Liver (tissue), 8 donors: ENCODE measurements at regions not wholly inside any gene's neighbourhood (a gene's known extent, or its start where the extent isn't known, plus 50 kb on each side); places are given as distances from the start of the nearest gene placed in this dataset.
"Not testable (repeated sequence)": the region's sequence is repeated elsewhere in the genome, so short reads cannot be mapped to it uniquely, and the experiment has no call there.

Experiments
- DNase-seq: peaks from one replicate; pipeline ENCODE4 v3.0.0-alpha.2; 2017; ENCODE audit warnings: low spot score
- H3K27ac ChIP-seq, 2 donors: one replicate each; pipeline ENCODE4 v1.7.0; 2013; ENCODE audit warnings: inconsistent platforms in 2 of 2, low read length in 2 of 2, control low read depth in 1 of 2, low read depth in 1 of 2, mild to moderate bottlenecking in 1 of 2
- H3K27me3 ChIP-seq, 4 donors: one replicate each; pipeline versions ENCODE4 v1.6.1 to v1.7.0; 2013; ENCODE audit warnings: low read length in 3 of 4, inconsistent platforms in 1 of 4, mild to moderate bottlenecking in 1 of 4, moderate library complexity in 1 of 4; ENCODE audit not compliant: control insufficient read depth in 4 of 4, insufficient read depth in 4 of 4
- H3K36me3 ChIP-seq, 4 donors: one replicate each; pipeline versions ENCODE4 v1.6.1 to v1.7.0; 2013; ENCODE audit warnings: low read length in 3 of 4, mild to moderate bottlenecking in 3 of 4, low read depth in 1 of 4, moderate library complexity in 1 of 4; ENCODE audit not compliant: control insufficient read depth in 4 of 4, insufficient read depth in 3 of 4
- H3K4me1 ChIP-seq, 4 donors: one replicate each; pipeline versions ENCODE4 v1.6.1 to v1.7.0; 2013; ENCODE audit warnings: low read length in 3 of 4, mild to moderate bottlenecking in 3 of 4, moderate library complexity in 1 of 4; ENCODE audit not compliant: control insufficient read depth in 4 of 4, insufficient read depth in 4 of 4
- H3K4me3 ChIP-seq, 3 donors: one replicate each; pipeline versions ENCODE4 v1.6.1 to v1.7.0; 2013; ENCODE audit warnings: low read length in 3 of 3, control low read depth in 1 of 3, low read depth in 1 of 3, mild to moderate bottlenecking in 1 of 3
- H3K9ac ChIP-seq, 2 donors: one replicate each; pipeline ENCODE4 v1.7.0; 2013; ENCODE audit warnings: low read length in 2 of 2, mild to moderate bottlenecking in 2 of 2, moderate library complexity in 2 of 2, control low read depth in 1 of 2, low read depth in 1 of 2
- H3K9me3 ChIP-seq, 4 donors: one replicate each; pipeline versions ENCODE4 v1.6.1 to v1.7.0; 2013; ENCODE audit warnings: low read length in 3 of 4; ENCODE audit not compliant: control insufficient read depth in 4 of 4
- EGR1 ChIP-seq, 2 donors: IDR thresholded peaks; 2 replicates each; pipeline ENCODE4 v1.6.1; 2016 to 2018; ENCODE audit warnings: antibody characterized with exemption in 2 of 2, low read depth in 2 of 2
- FOXA2 ChIP-seq: IDR thresholded peaks from 2 replicates; pipeline ENCODE4 v1.6.1; 2016; ENCODE audit warnings: antibody characterized with exemption
- GABPA ChIP-seq, 2 donors: IDR thresholded peaks in 1 of 2; conservative IDR thresholded peaks in 1 of 2; 2 replicates each; pipeline ENCODE4 v1.6.1; 2016; ENCODE audit warnings: antibody characterized with exemption in 2 of 2, mild to moderate bottlenecking in 1 of 2, moderate library complexity in 1 of 2
- HNF4A ChIP-seq, 2 donors: conservative IDR thresholded peaks; 2 replicates each; pipeline ENCODE4 v1.6.1; 2016; ENCODE audit warnings: antibody characterized with exemption in 2 of 2, mild to moderate bottlenecking in 2 of 2
- JUND ChIP-seq, 2 donors: IDR thresholded peaks; 2 replicates each; pipeline ENCODE4 v1.6.1; 2016; ENCODE audit warnings: antibody characterized with exemption in 2 of 2
- RXRA ChIP-seq, 2 donors: IDR thresholded peaks; 2 replicates each; pipeline ENCODE4 v1.6.1; 2017 to 2018; ENCODE audit warnings: antibody characterized with exemption in 2 of 2, mild to moderate bottlenecking in 1 of 2
- WGBS: extraction: QIAGEN DNeasy Blood & Tissue Kit; methylation state at CpG from one replicate; pipeline ENCODE4 v1.1.7; 2013; 5-methylcytosine and 5-hydroxymethylcytosine counted together
- TF ChIP-seq, protein P1 (sequence below): fragments of 150-350 bp; IDR thresholded peaks from 2 replicates; pipeline ENCODE4 v1.5.1; 2017; ENCODE audit warnings: improper control_type of control experiment, low read depth, low read length; ENCODE audit not compliant: missing input control
- TF ChIP-seq, protein P2 (sequence below): IDR thresholded peaks from 2 replicates; pipeline ENCODE4 v1.6.1; 2016; ENCODE audit warnings: antibody characterized with exemption
- TF ChIP-seq, protein P3 (sequence below): IDR thresholded peaks from 2 replicates; pipeline ENCODE4 v1.6.1; 2016; ENCODE audit warnings: antibody characterized with exemption
- TF ChIP-seq, protein P4 (sequence below): IDR thresholded peaks from 2 replicates; pipeline ENCODE4 v1.6.1; 2016; ENCODE audit warnings: antibody characterized with exemption, mild to moderate bottlenecking
- TF ChIP-seq, protein P5 (sequence below): IDR thresholded peaks from 2 replicates; pipeline ENCODE4 v1.6.1; 2016; ENCODE audit warnings: antibody characterized with exemption
- donor health status: healthy.
- donor health status: healthy.
- donor health status: healthy.
- donor health status: healthy.
- donor health status: healthy.

DNA sequence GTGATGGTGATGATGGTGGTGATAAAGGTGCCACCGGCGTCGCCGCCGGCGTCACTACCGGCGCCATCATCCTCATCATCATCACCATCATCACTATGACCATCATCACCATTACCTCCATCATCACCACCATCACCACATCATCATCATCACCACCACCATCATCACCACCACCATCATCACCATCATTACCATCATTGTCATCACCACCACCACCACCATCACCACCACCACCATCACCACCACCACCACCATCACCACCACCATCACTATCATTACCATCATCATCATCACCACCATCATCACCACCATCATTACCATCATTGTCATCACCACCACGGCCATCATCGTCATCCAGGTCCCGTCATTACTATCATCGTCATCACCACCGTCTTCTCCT, 179.7 kb downstream of the NPIPB11 start:
- H3K9ac ChIP-seq = no peak overlapping the region
- peaks cover 0 to 19% (median 8%) of the 10 kb centered on the region in 4 donors for H3K4me1 ChIP-seq
- H3K27ac ChIP-seq = no peak overlapping the region
- no peaks in the 10 kb centered on the region for H3K36me3 ChIP-seq
- no peaks in the 10 kb centered on the region for H3K9me3 ChIP-seq
- H3K4me3 ChIP-seq = no peak overlapping the region
- no peaks in the 10 kb centered on the region for H3K27me3 ChIP-seq
- WGBS = no CpG with 5 or more reads among the region's 13 CpGs
- no peak for DNase-seq
- TF ChIP-seq EGR1 (IDR thresholded peaks at IDR 0.05; ENCODE audit: low read depth in 2 of 2) (no peak), HNF4A (conservative IDR thresholded peaks at IDR 0.05) (no peak), GABPA (IDR thresholded peaks at IDR 0.05 in 1 of 2, conservative IDR thresholded peaks at IDR 0.05 in 1 of 2) (no peak), FOXA2 (no peak), JUND (IDR thresholded peaks at IDR 0.05) (no peak), RXRA (IDR thresholded peaks at IDR 0.05) (no peak)
- TF ChIP-seq, protein P1, sequence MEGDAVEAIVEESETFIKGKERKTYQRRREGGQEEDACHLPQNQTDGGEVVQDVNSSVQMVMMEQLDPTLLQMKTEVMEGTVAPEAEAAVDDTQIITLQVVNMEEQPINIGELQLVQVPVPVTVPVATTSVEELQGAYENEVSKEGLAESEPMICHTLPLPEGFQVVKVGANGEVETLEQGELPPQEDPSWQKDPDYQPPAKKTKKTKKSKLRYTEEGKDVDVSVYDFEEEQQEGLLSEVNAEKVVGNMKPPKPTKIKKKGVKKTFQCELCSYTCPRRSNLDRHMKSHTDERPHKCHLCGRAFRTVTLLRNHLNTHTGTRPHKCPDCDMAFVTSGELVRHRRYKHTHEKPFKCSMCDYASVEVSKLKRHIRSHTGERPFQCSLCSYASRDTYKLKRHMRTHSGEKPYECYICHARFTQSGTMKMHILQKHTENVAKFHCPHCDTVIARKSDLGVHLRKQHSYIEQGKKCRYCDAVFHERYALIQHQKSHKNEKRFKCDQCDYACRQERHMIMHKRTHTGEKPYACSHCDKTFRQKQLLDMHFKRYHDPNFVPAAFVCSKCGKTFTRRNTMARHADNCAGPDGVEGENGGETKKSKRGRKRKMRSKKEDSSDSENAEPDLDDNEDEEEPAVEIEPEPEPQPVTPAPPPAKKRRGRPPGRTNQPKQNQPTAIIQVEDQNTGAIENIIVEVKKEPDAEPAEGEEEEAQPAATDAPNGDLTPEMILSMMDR = no peak
- TF ChIP-seq, protein P2, sequence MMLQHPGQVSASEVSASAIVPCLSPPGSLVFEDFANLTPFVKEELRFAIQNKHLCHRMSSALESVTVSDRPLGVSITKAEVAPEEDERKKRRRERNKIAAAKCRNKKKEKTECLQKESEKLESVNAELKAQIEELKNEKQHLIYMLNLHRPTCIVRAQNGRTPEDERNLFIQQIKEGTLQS = no peak
- TF ChIP-seq, protein P3, sequence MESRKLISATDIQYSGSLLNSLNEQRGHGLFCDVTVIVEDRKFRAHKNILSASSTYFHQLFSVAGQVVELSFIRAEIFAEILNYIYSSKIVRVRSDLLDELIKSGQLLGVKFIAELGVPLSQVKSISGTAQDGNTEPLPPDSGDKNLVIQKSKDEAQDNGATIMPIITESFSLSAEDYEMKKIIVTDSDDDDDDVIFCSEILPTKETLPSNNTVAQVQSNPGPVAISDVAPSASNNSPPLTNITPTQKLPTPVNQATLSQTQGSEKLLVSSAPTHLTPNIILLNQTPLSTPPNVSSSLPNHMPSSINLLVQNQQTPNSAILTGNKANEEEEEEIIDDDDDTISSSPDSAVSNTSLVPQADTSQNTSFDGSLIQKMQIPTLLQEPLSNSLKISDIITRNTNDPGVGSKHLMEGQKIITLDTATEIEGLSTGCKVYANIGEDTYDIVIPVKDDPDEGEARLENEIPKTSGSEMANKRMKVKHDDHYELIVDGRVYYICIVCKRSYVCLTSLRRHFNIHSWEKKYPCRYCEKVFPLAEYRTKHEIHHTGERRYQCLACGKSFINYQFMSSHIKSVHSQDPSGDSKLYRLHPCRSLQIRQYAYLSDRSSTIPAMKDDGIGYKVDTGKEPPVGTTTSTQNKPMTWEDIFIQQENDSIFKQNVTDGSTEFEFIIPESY = no peak
- TF ChIP-seq, protein P4, sequence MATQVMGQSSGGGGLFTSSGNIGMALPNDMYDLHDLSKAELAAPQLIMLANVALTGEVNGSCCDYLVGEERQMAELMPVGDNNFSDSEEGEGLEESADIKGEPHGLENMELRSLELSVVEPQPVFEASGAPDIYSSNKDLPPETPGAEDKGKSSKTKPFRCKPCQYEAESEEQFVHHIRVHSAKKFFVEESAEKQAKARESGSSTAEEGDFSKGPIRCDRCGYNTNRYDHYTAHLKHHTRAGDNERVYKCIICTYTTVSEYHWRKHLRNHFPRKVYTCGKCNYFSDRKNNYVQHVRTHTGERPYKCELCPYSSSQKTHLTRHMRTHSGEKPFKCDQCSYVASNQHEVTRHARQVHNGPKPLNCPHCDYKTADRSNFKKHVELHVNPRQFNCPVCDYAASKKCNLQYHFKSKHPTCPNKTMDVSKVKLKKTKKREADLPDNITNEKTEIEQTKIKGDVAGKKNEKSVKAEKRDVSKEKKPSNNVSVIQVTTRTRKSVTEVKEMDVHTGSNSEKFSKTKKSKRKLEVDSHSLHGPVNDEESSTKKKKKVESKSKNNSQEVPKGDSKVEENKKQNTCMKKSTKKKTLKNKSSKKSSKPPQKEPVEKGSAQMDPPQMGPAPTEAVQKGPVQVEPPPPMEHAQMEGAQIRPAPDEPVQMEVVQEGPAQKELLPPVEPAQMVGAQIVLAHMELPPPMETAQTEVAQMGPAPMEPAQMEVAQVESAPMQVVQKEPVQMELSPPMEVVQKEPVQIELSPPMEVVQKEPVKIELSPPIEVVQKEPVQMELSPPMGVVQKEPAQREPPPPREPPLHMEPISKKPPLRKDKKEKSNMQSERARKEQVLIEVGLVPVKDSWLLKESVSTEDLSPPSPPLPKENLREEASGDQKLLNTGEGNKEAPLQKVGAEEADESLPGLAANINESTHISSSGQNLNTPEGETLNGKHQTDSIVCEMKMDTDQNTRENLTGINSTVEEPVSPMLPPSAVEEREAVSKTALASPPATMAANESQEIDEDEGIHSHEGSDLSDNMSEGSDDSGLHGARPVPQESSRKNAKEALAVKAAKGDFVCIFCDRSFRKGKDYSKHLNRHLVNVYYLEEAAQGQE = no peak
- TF ChIP-seq, protein P5, sequence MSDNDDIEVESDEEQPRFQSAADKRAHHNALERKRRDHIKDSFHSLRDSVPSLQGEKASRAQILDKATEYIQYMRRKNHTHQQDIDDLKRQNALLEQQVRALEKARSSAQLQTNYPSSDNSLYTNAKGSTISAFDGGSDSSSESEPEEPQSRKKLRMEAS = no peak

DNA sequence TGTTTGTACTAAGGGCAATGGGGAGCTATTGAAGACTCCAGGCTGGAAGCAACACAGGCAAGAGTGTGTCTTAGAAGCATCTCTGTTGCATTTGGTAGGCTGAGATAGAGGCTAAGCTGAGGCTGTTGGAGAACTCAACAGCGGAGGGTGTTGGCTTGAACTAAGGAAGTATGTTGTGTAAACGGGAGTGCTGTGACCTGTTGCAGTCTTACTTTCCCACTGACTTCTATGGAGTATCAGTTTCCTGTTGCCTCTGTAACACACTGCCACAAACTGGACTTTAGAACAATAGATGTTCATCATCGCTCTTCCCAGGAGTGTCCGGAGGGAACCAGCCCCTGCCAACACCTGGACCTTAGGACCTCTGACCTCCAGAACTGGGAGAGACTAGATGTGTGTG, 181.8 kb downstream of the NPIPB11 start:
- H3K9me3 ChIP-seq, DNase-seq: not testable (repeated sequence)
- H3K4me1 ChIP-seq = peaks cover 0 to 13% (median 6%) of the 10 kb centered on the region in 4 donors

DNA sequence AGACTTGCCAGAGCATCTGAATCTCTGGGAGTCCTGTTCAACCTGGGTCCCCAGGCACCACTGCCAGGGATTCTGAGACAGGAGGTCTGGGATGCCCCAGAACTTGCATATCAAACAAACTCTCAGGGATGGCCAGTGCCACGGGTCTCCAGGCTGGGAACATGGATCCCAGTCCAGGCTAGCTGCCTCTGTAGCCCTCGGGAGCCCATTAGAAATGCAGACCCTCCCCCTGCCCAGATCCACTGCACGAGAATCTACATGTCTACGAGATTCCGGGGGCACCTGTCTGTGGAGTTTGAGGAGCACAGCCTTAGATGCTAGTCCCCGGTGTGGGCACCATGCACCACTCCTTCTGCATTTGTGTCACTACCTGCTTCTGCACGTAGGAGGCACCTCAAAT, 183.9 kb downstream of the NPIPB11 start:
- H3K4me3 ChIP-seq, H3K9me3 ChIP-seq, H3K36me3 ChIP-seq, H3K4me1 ChIP-seq, H3K9ac ChIP-seq, DNase-seq, H3K27ac ChIP-seq, H3K27me3 ChIP-seq: not testable (repeated sequence)
- WGBS = 96% methylated on average over 6 of the region's 7 CpGs

More for the DNA sequence above, 181.8 kb downstream of the NPIPB11 start:
- not testable (repeated sequence) for H3K27ac ChIP-seq, H3K36me3 ChIP-seq, H3K9ac ChIP-seq, H3K4me3 ChIP-seq, H3K27me3 ChIP-seq
- 78% methylated on average over 4 of the region's 4 CpGs for WGBS

DNA sequence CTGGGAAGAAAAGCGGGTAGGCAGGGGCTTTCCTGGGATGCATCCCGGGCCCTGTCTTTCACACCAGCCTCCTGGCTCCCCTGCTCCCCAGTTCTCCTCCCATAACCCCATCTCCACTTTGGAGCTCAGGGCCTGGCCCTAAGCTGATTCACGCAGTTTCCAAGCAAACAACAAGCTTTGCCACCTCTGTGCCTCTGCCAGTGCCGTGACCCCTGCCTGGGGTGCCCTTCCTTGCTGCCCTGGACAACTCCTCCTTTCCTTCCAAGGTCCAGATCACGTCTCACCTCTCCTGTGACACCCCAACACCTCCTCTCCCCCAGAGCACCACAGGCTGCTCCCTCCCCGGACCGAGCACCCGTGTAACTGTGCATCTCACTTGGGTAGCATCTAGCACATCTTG, 184.5 kb downstream of the NPIPB11 start:
- H3K27me3 ChIP-seq, H3K9me3 ChIP-seq, H3K9ac ChIP-seq, DNase-seq, H3K36me3 ChIP-seq, H3K27ac ChIP-seq, H3K4me1 ChIP-seq, H3K4me3 ChIP-seq: not testable (repeated sequence)
- WGBS = 96% methylated on average over 8 of the region's 8 CpGs

DNA sequence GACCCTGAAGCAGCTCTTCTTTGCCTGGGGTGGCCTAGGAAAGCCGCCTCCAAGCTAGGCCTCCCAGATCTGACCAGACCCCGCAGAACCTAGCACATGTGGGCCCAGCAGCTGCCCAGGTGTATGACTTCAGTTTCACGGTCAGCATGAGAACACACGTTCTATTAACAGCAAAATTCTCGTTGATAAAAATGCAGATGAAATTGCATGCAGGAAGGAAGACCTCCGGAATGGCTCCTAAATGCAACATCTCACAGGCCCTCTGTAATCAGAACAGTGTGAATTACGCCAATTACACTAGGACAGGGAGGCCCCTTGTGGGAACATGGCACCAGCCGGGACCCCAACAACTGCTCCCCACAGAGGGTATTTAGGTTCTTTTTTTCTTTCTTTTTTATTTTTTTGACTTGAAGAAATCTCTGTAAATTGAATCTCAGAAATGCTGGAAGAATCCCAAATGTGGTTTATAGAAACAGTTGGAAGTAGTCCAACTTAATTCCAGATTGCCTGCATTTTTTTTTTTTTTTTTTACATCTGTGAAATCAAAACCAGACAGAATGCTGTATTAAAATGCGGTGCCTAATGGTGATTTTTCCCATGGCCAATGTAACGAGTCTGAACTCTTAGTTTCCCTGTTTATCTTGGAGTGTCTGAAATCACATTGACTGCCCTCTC, 185.1 kb downstream of the NPIPB11 start:
- H3K9me3 ChIP-seq, H3K27me3 ChIP-seq, H3K36me3 ChIP-seq, H3K27ac ChIP-seq, H3K9ac ChIP-seq, H3K4me1 ChIP-seq, H3K4me3 ChIP-seq, DNase-seq: not testable (repeated sequence)
- 83% methylated on average over 10 of the region's 10 CpGs for WGBS
